Peyer's patch (tissue), 4 donors: ENCODE measurements at regions not wholly inside any gene's neighbourhood (a gene's known extent, or its start where the extent isn't known, plus 50 kb on each side); places are given as distances from the start of the nearest gene placed in this dataset.

Experiments used
- DNase-seq, 3 donors: peaks; one replicate each; pipeline ENCODE4 v3.0.0-alpha.2; 2017 to 2019
- H3K27ac ChIP-seq, 4 donors: fragments of 200-600 bp; sonication (generic); one replicate each; pipeline ENCODE4 v1.5.1; 2016 to 2019
- H3K27me3 ChIP-seq, 2 donors: fragments of 200-600 bp; sonication (generic); one replicate each; pipeline ENCODE4 v1.5.1; 2019
- H3K36me3 ChIP-seq, 3 donors: fragments of 200-600 bp; sonication (generic); one replicate each; pipeline ENCODE4 v1.5.1; 2016 to 2019
- H3K4me1 ChIP-seq, 4 donors: fragments of 200-600 bp; sonication (generic); one replicate each; pipeline ENCODE4 v1.5.1; 2016 to 2019
- H3K4me3 ChIP-seq, 4 donors: fragments of 200-600 bp; sonication (generic); 1 replicate in 3 of 4; 2 replicates in 1 of 4; pipeline ENCODE4 v1.5.1; 2016 to 2019; ENCODE audit warnings: mild to moderate bottlenecking in 1 of 4
- H3K9me3 ChIP-seq, 4 donors: fragments of 200-600 bp; sonication (generic); one replicate each; pipeline ENCODE4 v1.5.1; 2016 to 2019; ENCODE audit warnings: mild to moderate bottlenecking in 1 of 4
- POLR2A ChIP-seq, 2 donors: fragments of 450-650 bp; IDR thresholded peaks; one replicate each; pipeline ENCODE4 v1.5.1; 2017; ENCODE audit warnings: antibody characterized with exemption in 2 of 2, mild to moderate bottlenecking in 2 of 2, moderate library complexity in 2 of 2
- TF ChIP-seq, protein P1 (sequence below), 6 experiments: fragments of 450-650 bp in 4 of 6; fragments of 200-600 bp in 2 of 6; sonication (generic) in 1 of 6; IDR thresholded peaks; one replicate each; pipeline ENCODE4 v1.5.1; 2017 to 2019; ENCODE audit warnings: antibody characterized with exemption in 6 of 6, mild to moderate bottlenecking in 3 of 6, moderate library complexity in 1 of 6

DNA sequence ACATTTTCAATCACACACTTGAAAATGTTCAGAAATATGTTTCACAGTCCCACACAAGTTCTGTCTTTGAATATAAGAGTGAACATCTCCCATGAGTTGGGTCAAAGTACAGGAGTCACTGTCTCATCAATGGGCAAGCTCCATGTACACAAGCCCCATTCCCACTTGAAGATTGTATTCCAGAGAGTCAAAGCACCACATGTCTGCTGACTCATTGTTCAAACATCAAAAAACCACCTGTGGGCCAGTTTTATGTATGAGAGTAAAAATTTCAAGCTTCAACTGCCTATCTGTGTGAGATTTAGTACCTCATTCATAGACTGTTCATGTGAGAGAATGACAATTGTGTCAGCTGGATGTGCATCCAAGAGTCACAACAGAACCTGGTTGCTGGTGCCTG is 1174.4 kb upstream of the AMELY start:
- no peak for DNase-seq

GRCh38 chrY:8084192-8084591 is 1172.6 kb upstream of the AMELY start:
- H3K27me3 ChIP-seq = no peaks in the 10 kb centered on the region
- no peaks in the 10 kb centered on the region for H3K9me3 ChIP-seq
- no peak overlapping the region for H3K4me3 ChIP-seq
- no peaks in the 10 kb centered on the region for H3K4me1 ChIP-seq
- H3K36me3 ChIP-seq = no peaks in the 10 kb centered on the region
- DNase-seq = no peak
- H3K27ac ChIP-seq = no peak overlapping the region
- TF ChIP-seq POLR2A (IDR thresholded peaks at IDR 0.05) = no peak
- TF ChIP-seq, protein P1, sequence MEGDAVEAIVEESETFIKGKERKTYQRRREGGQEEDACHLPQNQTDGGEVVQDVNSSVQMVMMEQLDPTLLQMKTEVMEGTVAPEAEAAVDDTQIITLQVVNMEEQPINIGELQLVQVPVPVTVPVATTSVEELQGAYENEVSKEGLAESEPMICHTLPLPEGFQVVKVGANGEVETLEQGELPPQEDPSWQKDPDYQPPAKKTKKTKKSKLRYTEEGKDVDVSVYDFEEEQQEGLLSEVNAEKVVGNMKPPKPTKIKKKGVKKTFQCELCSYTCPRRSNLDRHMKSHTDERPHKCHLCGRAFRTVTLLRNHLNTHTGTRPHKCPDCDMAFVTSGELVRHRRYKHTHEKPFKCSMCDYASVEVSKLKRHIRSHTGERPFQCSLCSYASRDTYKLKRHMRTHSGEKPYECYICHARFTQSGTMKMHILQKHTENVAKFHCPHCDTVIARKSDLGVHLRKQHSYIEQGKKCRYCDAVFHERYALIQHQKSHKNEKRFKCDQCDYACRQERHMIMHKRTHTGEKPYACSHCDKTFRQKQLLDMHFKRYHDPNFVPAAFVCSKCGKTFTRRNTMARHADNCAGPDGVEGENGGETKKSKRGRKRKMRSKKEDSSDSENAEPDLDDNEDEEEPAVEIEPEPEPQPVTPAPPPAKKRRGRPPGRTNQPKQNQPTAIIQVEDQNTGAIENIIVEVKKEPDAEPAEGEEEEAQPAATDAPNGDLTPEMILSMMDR (IDR thresholded peaks at IDR 0.05) = no peak

More for the DNA sequence above, 1174.4 kb upstream of the AMELY start:
- Histone ChIP-seq H3K4me1 (no peaks in the 10 kb centered on the region), H3K36me3 (no peaks in the 10 kb centered on the region), H3K9me3 (no peaks in the 10 kb centered on the region), H3K27me3 (no peaks in the 10 kb centered on the region), H3K27ac (no peak overlapping the region), H3K4me3 (no peak overlapping the region)
- TF ChIP-seq, protein P1 (IDR thresholded peaks at IDR 0.05) = no peak
- no peak for TF ChIP-seq POLR2A (IDR thresholded peaks at IDR 0.05)

- Histone ChIP-seq H3K27me3 (no peaks in the 10 kb centered on the region), H3K27ac (no peak overlapping the region), H3K9me3 (no peaks in the 10 kb centered on the region), H3K36me3 (no peaks in the 10 kb centered on the region), H3K4me1 (no peaks in the 10 kb centered on the region), H3K4me3 (no peak overlapping the region)
- no peak for DNase-seq
- TF ChIP-seq POLR2A (IDR thresholded peaks at IDR 0.05) = no peak
- TF ChIP-seq, protein P1 (IDR thresholded peaks at IDR 0.05) = no peak
Observed at GRCh38 chrY:8081151-8081550, 1169.6 kb upstream of the AMELY start.

DNA sequence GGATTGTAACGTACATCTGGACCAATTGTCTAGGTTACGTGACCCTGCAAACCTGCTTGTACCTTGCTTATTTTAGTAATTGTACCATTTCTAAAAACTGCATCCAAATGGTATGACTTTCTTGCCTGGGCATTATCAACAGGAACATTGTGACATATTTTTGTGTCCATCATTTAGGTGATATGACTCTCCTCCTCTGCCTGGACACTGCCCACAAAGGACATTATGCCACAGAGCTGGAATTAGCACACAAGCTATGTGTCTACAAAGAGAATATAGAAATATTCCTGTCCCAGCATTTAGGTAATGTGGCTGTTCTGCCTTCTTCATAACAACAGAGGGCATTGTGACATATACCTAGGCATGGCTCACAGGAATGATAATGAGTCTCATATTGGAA is 1153.7 kb upstream of the AMELY start:
- no peaks in the 10 kb centered on the region for H3K36me3 ChIP-seq
- H3K27ac ChIP-seq = no peak overlapping the region
- no peaks in the 10 kb centered on the region for H3K9me3 ChIP-seq
- H3K4me1 ChIP-seq = no peaks in the 10 kb centered on the region
- DNase-seq = no peak
- H3K4me3 ChIP-seq = no peak overlapping the region
- TF ChIP-seq, protein P1 (IDR thresholded peaks at IDR 0.05) = no peak
- no peak for TF ChIP-seq POLR2A (IDR thresholded peaks at IDR 0.05)
- H3K27me3 ChIP-seq = no peaks in the 10 kb centered on the region

DNA sequence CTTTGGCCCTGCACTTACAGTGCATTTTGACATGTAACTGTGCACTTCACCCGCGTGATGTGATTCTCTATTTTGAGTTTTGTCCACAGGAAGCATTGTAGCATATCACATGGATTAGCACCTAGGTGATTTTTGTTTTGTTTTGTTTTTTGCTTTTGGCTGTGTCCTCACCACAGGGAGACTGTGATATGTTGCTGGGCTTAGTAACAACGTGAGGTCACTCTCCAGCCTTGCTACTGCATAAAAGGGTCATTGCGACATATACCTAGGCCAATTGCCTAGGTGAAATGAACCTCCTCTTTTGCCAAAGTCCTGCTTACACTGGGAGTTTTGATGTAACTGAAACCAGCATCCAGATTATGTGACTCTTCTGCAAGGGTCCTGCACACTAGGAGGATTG is 1152.9 kb upstream of the AMELY start:
- Histone ChIP-seq H3K9me3 (no peaks in the 10 kb centered on the region), H3K27ac (no peak overlapping the region), H3K27me3 (no peaks in the 10 kb centered on the region), H3K36me3 (no peaks in the 10 kb centered on the region), H3K4me1 (no peaks in the 10 kb centered on the region), H3K4me3 (no peak overlapping the region)
- no peak for DNase-seq
- no peak for TF ChIP-seq POLR2A (IDR thresholded peaks at IDR 0.05)
- TF ChIP-seq, protein P1 (IDR thresholded peaks at IDR 0.05) = no peak

- H3K27ac ChIP-seq = no peak overlapping the region
- H3K4me3 ChIP-seq = no peak overlapping the region
- no peaks in the 10 kb centered on the region for H3K9me3 ChIP-seq
- H3K4me1 ChIP-seq = no peaks in the 10 kb centered on the region
- H3K27me3 ChIP-seq = no peaks in the 10 kb centered on the region
- TF ChIP-seq, protein P1 (IDR thresholded peaks at IDR 0.05) = no peak
- TF ChIP-seq POLR2A (IDR thresholded peaks at IDR 0.05) = no peak
- no peaks in the 10 kb centered on the region for H3K36me3 ChIP-seq
- no peak for DNase-seq
Observed at GRCh38 chrY:8063973-8064372, 1152.4 kb upstream of the AMELY start.
